T-helper 1 cell treated with Interleukin-12 subunit alpha and Interleukin-12 subunit beta and Interleukin-4 antibody, amounts not matched to agents 30 ng/mL and 1 ng/mL, for 36 hours (primary cell): ENCODE measurements at regions not wholly inside any gene's neighbourhood (a gene's known extent, or its start where the extent isn't known, plus 50 kb on each side); places are given as distances from the start of the nearest gene placed in this dataset.

Source experiments
- intact Hi-C: fragments of 100-400 bp; cut with micrococcal nuclease; formaldehyde crosslinking; loops from one replicate; pipeline ENCODE4 v1.15.1; 2024

- intact Hi-C loops = no loop called here
These were observed 571.8 kb downstream of the TCERG1L start for GRCh38 chr10:130739757-130740145.

GRCh38 chr10:130740166-130740565, 571.4 kb downstream of the TCERG1L start:
- intact Hi-C loops = no loop called here

- intact Hi-C loops = no loop called here
These were observed 570.4 kb downstream of the TCERG1L start for GRCh38 chr10:130740915-130741750.

GRCh38 chr10:130741901-130742855, 569.3 kb downstream of the TCERG1L start:
- intact Hi-C loops = no loop called here

GRCh38 chr10:130742941-130743675, 568.4 kb downstream of the TCERG1L start:
- intact Hi-C loops = no loop called here

- intact Hi-C loops = no loop called here
These were observed 567.7 kb downstream of the TCERG1L start for GRCh38 chr10:130743751-130744271.

GRCh38 chr10:130744631-130745030, 566.9 kb downstream of the TCERG1L start:
- intact Hi-C loops = no loop called here

GRCh38 chr10:130745251-130745650, 566.3 kb downstream of the TCERG1L start:
- intact Hi-C loops = no loop called here

GRCh38 chr10:130745821-130746220, 565.7 kb downstream of the TCERG1L start:
- intact Hi-C loops = no loop called here

- intact Hi-C loops = no loop called here
These were observed 565.2 kb downstream of the TCERG1L start for GRCh38 chr10:130746311-130746710.

GRCh38 chr10:130747356-130747755, 564.2 kb downstream of the TCERG1L start:
- intact Hi-C loops = no loop called here

- intact Hi-C loops = no loop called here
These were observed 563.6 kb downstream of the TCERG1L start for GRCh38 chr10:130747946-130748345.

GRCh38 chr10:130748409-130749057, 563.0 kb downstream of the TCERG1L start:
- intact Hi-C loops = no loop called here

- intact Hi-C loops = no loop called here
These were observed 561.6 kb downstream of the TCERG1L start for GRCh38 chr10:130749911-130750310.

- intact Hi-C loops = no loop called here
These were observed 561.1 kb downstream of the TCERG1L start for GRCh38 chr10:130750441-130750840.

GRCh38 chr10:130751106-130751840, 560.2 kb downstream of the TCERG1L start:
- intact Hi-C loops = no loop called here

- intact Hi-C loops = no loop called here
These were observed 559.7 kb downstream of the TCERG1L start for GRCh38 chr10:130751851-130752250.

GRCh38 chr10:130756651-130757050, 554.9 kb downstream of the TCERG1L start:
- intact Hi-C loops = no loop called here

GRCh38 chr10:130757271-130757670, 554.2 kb downstream of the TCERG1L start:
- intact Hi-C loops = no loop called here
